ENCODE measurements at regions not wholly inside any gene's neighbourhood (a gene's known extent, or its start where the extent isn't known, plus 50 kb on each side); places are given as distances from the start of the nearest gene placed in this dataset.

DNA sequence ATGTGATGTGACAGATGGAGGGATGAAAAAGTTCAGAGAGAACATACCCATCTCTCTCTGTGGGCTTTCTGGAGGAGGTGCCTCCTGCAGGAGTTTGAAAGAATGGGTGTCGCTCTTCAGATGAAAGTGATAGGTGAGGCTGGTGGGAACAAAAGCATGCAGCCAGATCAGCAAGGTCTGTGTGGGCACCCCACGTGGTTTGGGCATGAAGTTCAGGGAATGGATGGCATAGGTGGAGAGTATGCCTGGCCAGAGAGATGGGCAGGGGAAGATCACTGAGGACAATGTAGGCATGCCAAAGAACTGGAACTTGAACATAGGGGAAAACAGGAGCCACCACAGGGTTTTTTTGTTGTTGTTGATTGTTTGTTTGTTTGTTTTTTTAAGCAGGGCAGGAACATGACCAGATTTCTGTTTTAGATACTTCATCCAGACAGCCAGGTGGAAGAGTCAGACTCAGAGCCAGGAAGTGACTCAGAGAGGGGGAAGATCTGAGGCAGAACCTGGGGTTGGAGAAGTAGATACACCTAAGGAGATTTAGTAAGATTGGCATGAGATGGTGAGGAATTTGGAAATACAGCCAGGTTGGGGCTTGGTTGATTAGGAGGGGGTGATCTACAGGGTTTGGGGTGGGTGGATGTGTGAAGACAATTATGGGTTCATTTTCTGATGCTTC is 64.8 kb upstream of the CLSTN2 start:
- H3K4me2 ChIP-seq (ENCODE audit: low read depth, low read length): no peak overlapping the region
- no peak for DNase-seq
- H3K36me3 ChIP-seq (replicated peaks; ENCODE audit: insufficient read depth, low read length): no peaks in the 10 kb centered on the region
- no peaks in the 10 kb centered on the region for H3K9me3 ChIP-seq (replicated peaks; ENCODE audit: insufficient read depth, low read length)
- no peak overlapping the region for H2AFZ ChIP-seq (ENCODE audit: low read length)
- no peak overlapping the region for H3K9ac ChIP-seq (ENCODE audit: low read length)
- H3K79me2 ChIP-seq (ENCODE audit: low read length): no peaks in the 10 kb centered on the region
- H3K27me3 ChIP-seq (replicated peaks; ENCODE audit: insufficient read depth, low read length): no peaks in the 10 kb centered on the region
- no peaks in the 10 kb centered on the region for H4K20me1 ChIP-seq (ENCODE audit: insufficient read depth, low read length)
- H3K4me3 ChIP-seq (ENCODE audit: low read length): no peak overlapping the region
- no peaks in the 10 kb centered on the region for H3F3A ChIP-seq (ENCODE audit: insufficient read depth, low read length)
- H3K9me2 ChIP-seq (replicated peaks; ENCODE audit: insufficient read depth, low read length): no peaks in the 10 kb centered on the region
- H3K4me1 ChIP-seq (ENCODE audit: low read length): no peaks in the 10 kb centered on the region
- TF ChIP-seq EZH2phosphoT487 (IDR thresholded peaks at IDR 0.05; ENCODE audit: low read length): no peak
- no peak overlapping the region for H3K27ac ChIP-seq (ENCODE audit: low read length)

DNA sequence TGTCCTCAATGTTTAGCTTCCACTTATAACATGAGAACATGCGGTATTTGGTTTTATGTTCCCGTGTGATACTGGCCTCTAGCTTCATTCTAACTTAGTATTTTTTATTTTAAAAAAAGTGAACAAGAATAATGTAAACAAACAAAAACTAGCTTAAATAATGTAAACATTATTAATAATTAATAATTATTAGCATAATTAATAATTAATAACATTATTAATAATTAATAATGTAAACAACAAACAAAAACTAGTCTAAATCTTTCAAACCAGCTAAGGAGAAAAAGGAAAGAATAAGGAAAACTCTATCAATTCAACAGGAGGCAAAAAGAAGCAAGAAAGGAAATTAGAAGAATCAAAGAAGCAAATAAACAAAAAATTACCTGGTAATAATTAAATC is 66.2 kb upstream of the CLSTN2 start:
- H3K4me3 ChIP-seq (ENCODE audit: low read length): no peak overlapping the region
- DNase-seq: no peak
- no peaks in the 10 kb centered on the region for H3K9me2 ChIP-seq (replicated peaks; ENCODE audit: insufficient read depth, low read length)
- no peak overlapping the region for H3K4me2 ChIP-seq (ENCODE audit: low read depth, low read length)
- H3K9me3 ChIP-seq (replicated peaks; ENCODE audit: insufficient read depth, low read length): no peaks in the 10 kb centered on the region
- no peaks in the 10 kb centered on the region for H4K20me1 ChIP-seq (ENCODE audit: insufficient read depth, low read length)
- no peaks in the 10 kb centered on the region for H3K36me3 ChIP-seq (replicated peaks; ENCODE audit: insufficient read depth, low read length)
- H3K27me3 ChIP-seq (replicated peaks; ENCODE audit: insufficient read depth, low read length): no peaks in the 10 kb centered on the region
- no peaks in the 10 kb centered on the region for H3K4me1 ChIP-seq (ENCODE audit: low read length)
- no peak for TF ChIP-seq EZH2 (optimal IDR thresholded peaks at IDR 0.05; ENCODE audit: low read depth, low read length)
- TF ChIP-seq, protein P1, sequence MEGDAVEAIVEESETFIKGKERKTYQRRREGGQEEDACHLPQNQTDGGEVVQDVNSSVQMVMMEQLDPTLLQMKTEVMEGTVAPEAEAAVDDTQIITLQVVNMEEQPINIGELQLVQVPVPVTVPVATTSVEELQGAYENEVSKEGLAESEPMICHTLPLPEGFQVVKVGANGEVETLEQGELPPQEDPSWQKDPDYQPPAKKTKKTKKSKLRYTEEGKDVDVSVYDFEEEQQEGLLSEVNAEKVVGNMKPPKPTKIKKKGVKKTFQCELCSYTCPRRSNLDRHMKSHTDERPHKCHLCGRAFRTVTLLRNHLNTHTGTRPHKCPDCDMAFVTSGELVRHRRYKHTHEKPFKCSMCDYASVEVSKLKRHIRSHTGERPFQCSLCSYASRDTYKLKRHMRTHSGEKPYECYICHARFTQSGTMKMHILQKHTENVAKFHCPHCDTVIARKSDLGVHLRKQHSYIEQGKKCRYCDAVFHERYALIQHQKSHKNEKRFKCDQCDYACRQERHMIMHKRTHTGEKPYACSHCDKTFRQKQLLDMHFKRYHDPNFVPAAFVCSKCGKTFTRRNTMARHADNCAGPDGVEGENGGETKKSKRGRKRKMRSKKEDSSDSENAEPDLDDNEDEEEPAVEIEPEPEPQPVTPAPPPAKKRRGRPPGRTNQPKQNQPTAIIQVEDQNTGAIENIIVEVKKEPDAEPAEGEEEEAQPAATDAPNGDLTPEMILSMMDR (IDR thresholded peaks at IDR 0.05; ENCODE audit: low read length): no peak
- TF ChIP-seq EZH2phosphoT487 (IDR thresholded peaks at IDR 0.05; ENCODE audit: low read length): no peak
- no peaks in the 10 kb centered on the region for H3K79me2 ChIP-seq (ENCODE audit: low read length)
- no peaks in the 10 kb centered on the region for H3F3A ChIP-seq (ENCODE audit: insufficient read depth, low read length)
- H3K9ac ChIP-seq (ENCODE audit: low read length): no peak overlapping the region
- H3K27ac ChIP-seq (ENCODE audit: low read length): no peak overlapping the region
- H2AFZ ChIP-seq (ENCODE audit: low read length): no peak overlapping the region

DNA sequence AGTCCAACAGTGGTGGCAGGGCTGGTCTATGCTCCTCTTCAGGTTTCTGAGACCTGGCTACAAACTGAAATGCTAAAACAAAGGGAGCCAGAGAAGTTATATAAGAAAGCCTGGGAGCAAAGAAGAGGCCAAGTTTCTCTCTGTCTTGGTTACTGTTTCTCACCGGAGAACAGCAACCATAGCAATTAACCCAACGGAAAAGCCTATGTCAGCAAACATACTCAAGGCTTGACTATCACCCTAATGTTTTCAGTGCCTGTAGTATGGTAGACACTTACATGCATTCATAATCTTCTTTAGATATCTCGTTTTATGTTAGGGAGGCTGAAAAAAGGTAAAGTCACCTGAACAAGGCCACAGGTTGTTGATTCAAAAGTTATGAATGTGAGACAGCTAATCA is 86.3 kb upstream of the CLSTN2 start:
- H2AFZ ChIP-seq (ENCODE audit: low read length): no peak overlapping the region
- TF ChIP-seq EZH2phosphoT487 (IDR thresholded peaks at IDR 0.05; ENCODE audit: low read length) (no peak), EZH2 (optimal IDR thresholded peaks at IDR 0.05; ENCODE audit: low read depth, low read length) (no peak)
- TF ChIP-seq, protein P1 (IDR thresholded peaks at IDR 0.05; ENCODE audit: low read length): no peak
- no peaks in the 10 kb centered on the region for H3K9me3 ChIP-seq (replicated peaks; ENCODE audit: insufficient read depth, low read length)
- no peak overlapping the region for H3K4me3 ChIP-seq (ENCODE audit: low read length)
- no peaks in the 10 kb centered on the region for H3K27me3 ChIP-seq (replicated peaks; ENCODE audit: insufficient read depth, low read length)
- H4K20me1 ChIP-seq (ENCODE audit: insufficient read depth, low read length): no peaks in the 10 kb centered on the region
- DNase-seq: no peak
- no peak overlapping the region for H3K27ac ChIP-seq (ENCODE audit: low read length)
- no peaks in the 10 kb centered on the region for H3F3A ChIP-seq (ENCODE audit: insufficient read depth, low read length)
- no peaks in the 10 kb centered on the region for H3K79me2 ChIP-seq (ENCODE audit: low read length)
- no peaks in the 10 kb centered on the region for H3K4me1 ChIP-seq (ENCODE audit: low read length)
- no peak overlapping the region for H3K9ac ChIP-seq (ENCODE audit: low read length)
- H3K4me2 ChIP-seq (ENCODE audit: low read depth, low read length): no peak overlapping the region
- H3K9me2 ChIP-seq (replicated peaks; ENCODE audit: insufficient read depth, low read length): no peaks in the 10 kb centered on the region
- no peaks in the 10 kb centered on the region for H3K36me3 ChIP-seq (replicated peaks; ENCODE audit: insufficient read depth, low read length)

DNA sequence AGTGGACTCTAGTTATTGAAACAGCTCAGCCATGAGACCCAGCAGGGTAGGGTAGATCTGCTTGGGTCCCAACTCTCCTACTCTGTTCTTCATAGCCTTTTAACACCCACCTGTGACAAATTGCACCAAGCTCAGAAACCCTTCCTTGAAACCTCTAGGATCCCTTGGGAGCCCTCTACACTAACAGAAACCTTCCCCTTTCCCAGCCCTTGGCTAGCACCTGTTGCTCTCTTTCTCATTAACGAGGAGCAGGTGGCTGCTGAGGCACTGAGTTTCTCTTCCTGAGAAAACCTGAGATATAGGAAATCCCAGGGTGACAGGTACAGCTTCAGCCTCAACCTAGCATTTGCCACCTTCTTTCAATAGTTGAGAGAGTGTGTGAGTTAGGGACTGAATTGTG is 88.3 kb upstream of the CLSTN2 start:
- no peak overlapping the region for H3K27ac ChIP-seq (ENCODE audit: low read length)
- no peaks in the 10 kb centered on the region for H3K9me2 ChIP-seq (replicated peaks; ENCODE audit: insufficient read depth, low read length)
- no peaks in the 10 kb centered on the region for H3K27me3 ChIP-seq (replicated peaks; ENCODE audit: insufficient read depth, low read length)
- H3K9me3 ChIP-seq (replicated peaks; ENCODE audit: insufficient read depth, low read length): no peaks in the 10 kb centered on the region
- no peak overlapping the region for H3K4me3 ChIP-seq (ENCODE audit: low read length)
- no peak overlapping the region for H3K9ac ChIP-seq (ENCODE audit: low read length)
- no peak for DNase-seq
- no peaks in the 10 kb centered on the region for H4K20me1 ChIP-seq (ENCODE audit: insufficient read depth, low read length)
- no peaks in the 10 kb centered on the region for H3K79me2 ChIP-seq (ENCODE audit: low read length)
- H3K36me3 ChIP-seq (replicated peaks; ENCODE audit: insufficient read depth, low read length): no peaks in the 10 kb centered on the region
- H3K4me2 ChIP-seq (ENCODE audit: low read depth, low read length): no peak overlapping the region
- no peaks in the 10 kb centered on the region for H3F3A ChIP-seq (ENCODE audit: insufficient read depth, low read length)
- no peak overlapping the region for H2AFZ ChIP-seq (ENCODE audit: low read length)
- H3K4me1 ChIP-seq (ENCODE audit: low read length): no peaks in the 10 kb centered on the region
- TF ChIP-seq, protein P1 (IDR thresholded peaks at IDR 0.05; ENCODE audit: low read length): no peak
- TF ChIP-seq EZH2phosphoT487 (IDR thresholded peaks at IDR 0.05; ENCODE audit: low read length) (no peak), EZH2 (optimal IDR thresholded peaks at IDR 0.05; ENCODE audit: low read depth, low read length) (no peak)

Measured in MM.1S (cell line).